GM23248 (cell line): ENCODE measurements at regions not wholly inside any gene's neighbourhood (a gene's known extent, or its start where the extent isn't known, plus 50 kb on each side); places are given as distances from the start of the nearest gene placed in this dataset.

Source experiments
- DNase-seq: peaks from one replicate; pipeline ENCODE4 v3.0.0-alpha.2; 2015
- H2AFZ ChIP-seq: fragments of 200-600 bp; sonication (generic); 2 replicates; pipeline ENCODE4 v1.6.1; 2016; ENCODE audit warnings: antibody characterized with exemption
- H3F3A ChIP-seq: fragments of 200-600 bp; sonication (generic); 2 replicates; pipeline ENCODE4 v1.6.1; 2016; ENCODE audit warnings: mild to moderate bottlenecking, antibody characterized with exemption, mixed run types; ENCODE audit not compliant: insufficient read depth
- H3K27ac ChIP-seq: fragments of 200-600 bp; sonication (generic); 2 replicates; pipeline ENCODE4 v1.5.1; 2016; ENCODE audit warnings: mild to moderate bottlenecking
- H3K27me3 ChIP-seq: fragments of 200-600 bp; sonication (generic); replicated peaks from 2 replicates; pipeline ENCODE4 v1.6.1; 2016; ENCODE audit warnings: mild to moderate bottlenecking; ENCODE audit not compliant: insufficient read depth
- H3K36me3 ChIP-seq: fragments of 200-600 bp; sonication (generic); 2 replicates; pipeline ENCODE4 v1.6.1; 2016; ENCODE audit warnings: low read depth, mild to moderate bottlenecking
- H3K4me1 ChIP-seq: fragments of 200-600 bp; sonication (generic); 2 replicates; pipeline ENCODE4 v1.6.1; 2016; ENCODE audit warnings: mild to moderate bottlenecking; ENCODE audit not compliant: insufficient read depth
- H3K4me2 ChIP-seq: fragments of 200-600 bp; sonication (generic); one replicate; pipeline ENCODE4 v1.6.1; 2016; ENCODE audit warnings: mild to moderate bottlenecking; ENCODE audit not compliant: unreplicated experiment
- H3K4me3 ChIP-seq: fragments of 200-600 bp; sonication (generic); 2 replicates; pipeline ENCODE4 v1.5.1; 2016; ENCODE audit warnings: mild to moderate bottlenecking
- H3K79me2 ChIP-seq: fragments of 200-600 bp; sonication (generic); 2 replicates; pipeline ENCODE4 v1.6.1; 2016; ENCODE audit warnings: mild to moderate bottlenecking; ENCODE audit not compliant: insufficient read depth
- H3K9ac ChIP-seq: fragments of 200-600 bp; sonication (generic); 2 replicates; pipeline ENCODE4 v1.6.1; 2016; ENCODE audit warnings: mild to moderate bottlenecking
- H3K9me2 ChIP-seq: fragments of 200-600 bp; sonication (generic); 2 replicates; pipeline ENCODE4 v1.6.1; 2016; ENCODE audit warnings: mixed run types, mild to moderate bottlenecking, moderate library complexity; ENCODE audit not compliant: insufficient read depth
- H3K9me3 ChIP-seq: fragments of 200-600 bp; sonication (generic); one replicate; pipeline ENCODE4 v1.6.1; 2017; ENCODE audit warnings: low read depth
- H4K20me1 ChIP-seq: fragments of 200-600 bp; sonication (generic); 2 replicates; pipeline ENCODE4 v1.6.0; 2016; ENCODE audit not compliant: insufficient read depth
- EZH2 ChIP-seq: fragments of 200-600 bp; sonication (generic); IDR thresholded peaks from 2 replicates; pipeline ENCODE4 v1.6.1; 2018; ENCODE audit warnings: antibody characterized with exemption, mild to moderate bottlenecking; ENCODE audit not compliant: insufficient read depth, poor library complexity, severe bottlenecking
- EZH2phosphoT487 ChIP-seq: fragments of 200-600 bp; sonication (generic); IDR thresholded peaks from 2 replicates; pipeline ENCODE4 v1.6.1; 2018; ENCODE audit warnings: antibody characterized with exemption, moderate library complexity, mild to moderate bottlenecking, low read depth; ENCODE audit not compliant: insufficient read depth
- WGBS, 2 experiments: methylation state at CpG; one replicate each; pipeline ENCODE4 v1.1.6; 2015 to 2017; ENCODE audit warnings: low lambda C conversion rate in 2 of 2, low coverage in 1 of 2; ENCODE audit errors: missing lambda C conversion rate in 2 of 2; 5-methylcytosine and 5-hydroxymethylcytosine counted together
- in situ Hi-C: fragments of 300-500 bp; cut with MboI; formaldehyde crosslinking; loops from 2 replicates; pipeline ENCODE4 v1.15.0; 2020

GRCh38 chr9:119026120-119026519 lies 343.1 kb downstream of the BRINP1 start:
- WGBS, 2 experiments = 3% methylated on average over 4 of the region's 4 CpGs
- Histone ChIP-seq H3K4me3 (no peak overlapping the region), H3K27ac (no peak overlapping the region; the same call in 1 of the 2 replicates), H3K36me3 (no peaks in the 10 kb centered on the region), H2AFZ (no peak overlapping the region), H3F3A (0 out of 2 replicates have a peak, but pooled peaks cover 7% of the 10 kb centered on the region), H3K9me3 (no peaks in the 10 kb centered on the region), H3K27me3 (no peaks in the 10 kb centered on the region), H3K4me1 (peaks cover 12% of the 10 kb centered on the region), H3K9ac (no peak overlapping the region), H3K4me2 (peak overlapping the region; percentile 12), H3K79me2 (no peaks in the 10 kb centered on the region), H3K9me2 (no peaks in the 10 kb centered on the region), H4K20me1 (no peaks in the 10 kb centered on the region)
- DNase-seq = peak; percentile 71
- TF ChIP-seq EZH2 (no peak), EZH2phosphoT487 (no peak)
- in situ Hi-C loops = no loop called here

DNA sequence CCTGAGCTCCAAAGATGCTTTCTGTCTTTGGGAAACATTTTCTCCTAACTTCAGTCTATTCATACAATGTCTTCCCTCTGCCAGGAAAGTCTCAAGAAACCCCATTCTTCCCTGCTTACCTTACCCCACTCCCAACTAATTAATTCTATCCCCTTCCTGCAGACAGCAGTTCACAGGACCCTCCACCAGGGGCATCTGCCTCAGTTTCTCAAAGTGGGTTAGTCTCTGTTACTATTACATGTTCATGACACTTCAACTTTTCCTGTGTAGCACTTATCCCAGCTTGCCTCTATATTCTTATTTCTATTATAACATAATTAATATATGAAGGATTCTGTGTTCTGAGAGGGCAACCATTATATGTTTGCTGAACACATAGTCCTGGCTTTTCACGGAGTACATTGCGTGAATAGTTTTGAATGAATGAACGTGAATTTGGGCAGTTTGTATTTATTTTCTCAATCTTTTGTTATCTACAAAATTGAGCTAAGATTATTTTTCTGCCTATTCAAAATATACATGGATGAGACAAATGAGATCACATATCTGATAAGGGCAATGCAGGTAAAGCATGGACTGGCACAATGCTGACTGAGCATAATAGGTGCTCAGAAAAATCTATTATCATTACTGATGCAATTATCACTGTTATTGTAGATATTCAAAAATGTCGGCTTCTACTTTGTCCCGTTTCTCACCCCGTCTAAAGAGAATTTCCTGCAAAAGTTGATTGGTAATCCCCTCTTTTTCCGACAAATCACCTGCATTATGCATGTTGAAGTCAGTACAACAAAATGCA lies 341.1 kb downstream of the BRINP1 start:
- H3K9ac ChIP-seq = no peak overlapping the region

DNA sequence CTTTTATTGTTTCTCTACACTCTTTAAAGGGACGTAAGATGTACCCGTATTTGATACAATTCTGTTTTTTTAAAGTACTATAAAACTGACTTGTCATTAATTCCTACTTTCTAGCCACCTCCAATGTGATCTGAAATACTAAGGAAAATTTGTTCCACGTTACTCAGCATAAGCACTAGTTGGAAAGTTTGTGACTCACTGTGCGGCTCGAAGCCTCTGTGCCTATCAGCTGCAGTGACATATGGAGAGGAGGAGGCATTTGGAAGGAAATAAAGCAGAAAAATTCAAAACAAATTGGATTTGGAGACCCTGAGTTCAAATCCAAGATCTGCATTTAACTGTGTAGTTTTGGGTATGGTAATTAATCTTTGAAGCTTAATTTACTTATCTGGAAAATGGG lies 339.3 kb downstream of the BRINP1 start:
- DNase-seq = no peak
- no peak overlapping the region for H3K4me3 ChIP-seq
- H4K20me1 ChIP-seq = no peaks in the 10 kb centered on the region
- H3K79me2 ChIP-seq = no peaks in the 10 kb centered on the region
- no peaks in the 10 kb centered on the region for H3K27me3 ChIP-seq
- no peak overlapping the region for H2AFZ ChIP-seq
- no peaks in the 10 kb centered on the region for H3K36me3 ChIP-seq
- H3K9me3 ChIP-seq = no peaks in the 10 kb centered on the region
- H3K4me1 ChIP-seq = peaks cover 12% of the 10 kb centered on the region
- no peak overlapping the region for H3K9ac ChIP-seq
- H3K27ac ChIP-seq = no peak overlapping the region
- no peak for TF ChIP-seq EZH2
- TF ChIP-seq EZH2phosphoT487 = no peak
- H3K9me2 ChIP-seq = no peaks in the 10 kb centered on the region
- H3K4me2 ChIP-seq = no peak overlapping the region
- 70 to 71% methylated on average over 5 of the region's 5 CpGs for WGBS, 2 experiments
- in situ Hi-C loops = no loop called here
- H3F3A ChIP-seq = 0 out of 2 replicates have a peak, but pooled peaks cover 7% of the 10 kb centered on the region

More for the DNA sequence above, 341.1 kb downstream of the BRINP1 start:
- Histone ChIP-seq H2AFZ (no peak overlapping the region), H3K9me3 (no peaks in the 10 kb centered on the region), H3K79me2 (no peaks in the 10 kb centered on the region), H3K36me3 (no peaks in the 10 kb centered on the region), H3K4me2 (no peak overlapping the region), H4K20me1 (no peaks in the 10 kb centered on the region), H3K27ac (no peak overlapping the region), H3K9me2 (no peaks in the 10 kb centered on the region), H3K27me3 (no peaks in the 10 kb centered on the region), H3F3A (0 out of 2 replicates have a peak, but pooled peaks cover 7% of the 10 kb centered on the region), H3K4me3 (no peak overlapping the region), H3K4me1 (peaks cover 12% of the 10 kb centered on the region)
- in situ Hi-C loops = no loop called here
- TF ChIP-seq EZH2 (no peak), EZH2phosphoT487 (no peak)
- DNase-seq = no peak
- 45 to 56% methylated on average over 7 of the region's 7 CpGs for WGBS, 2 experiments

DNA sequence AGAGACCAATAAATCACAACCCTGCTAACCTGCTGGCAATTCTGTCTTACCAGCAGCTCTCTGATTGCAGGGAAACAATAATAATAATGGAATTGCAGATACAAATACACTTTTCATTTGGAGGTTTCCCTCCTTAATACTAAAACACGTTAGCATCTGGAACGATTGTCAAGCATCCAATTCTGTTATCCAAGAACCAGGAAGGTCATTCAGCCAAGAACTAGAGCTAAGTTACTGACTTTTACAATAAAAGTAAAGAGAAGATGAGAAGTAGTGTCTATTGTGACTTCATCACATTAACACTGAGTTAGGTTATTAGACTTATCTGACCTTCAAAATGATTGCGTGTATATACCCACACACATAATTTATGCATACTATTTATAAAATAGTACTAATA lies 335.6 kb downstream of the BRINP1 start:
- TF ChIP-seq EZH2 (no peak), EZH2phosphoT487 (no peak)
- H3K9ac ChIP-seq = no peak overlapping the region
- no peaks in the 10 kb centered on the region for H3K27me3 ChIP-seq
- H3K9me2 ChIP-seq = no peaks in the 10 kb centered on the region
- no peaks in the 10 kb centered on the region for H3K4me1 ChIP-seq
- in situ Hi-C loops = no loop called here
- H3K27ac ChIP-seq = no peak overlapping the region
- no peaks in the 10 kb centered on the region for H3K9me3 ChIP-seq
- H4K20me1 ChIP-seq = no peaks in the 10 kb centered on the region
- H3K4me3 ChIP-seq = no peak overlapping the region
- no peak overlapping the region for H3K4me2 ChIP-seq
- no peaks in the 10 kb centered on the region for H3K79me2 ChIP-seq
- 39 to 47% methylated on average over 3 of the region's 3 CpGs for WGBS, 2 experiments
- DNase-seq = no peak
- H2AFZ ChIP-seq = no peak overlapping the region
- no peaks in the 10 kb centered on the region for H3F3A ChIP-seq
- no peaks in the 10 kb centered on the region for H3K36me3 ChIP-seq

- H2AFZ ChIP-seq = no peak overlapping the region
- no peak overlapping the region for H3K27ac ChIP-seq
- H3K4me3 ChIP-seq = no peak overlapping the region
- no peaks in the 10 kb centered on the region for H3F3A ChIP-seq
- no peak for TF ChIP-seq EZH2phosphoT487
- H3K4me2 ChIP-seq = no peak overlapping the region
- no peak overlapping the region for H3K9ac ChIP-seq
- no peaks in the 10 kb centered on the region for H4K20me1 ChIP-seq
- H3K4me1 ChIP-seq = no peaks in the 10 kb centered on the region
- H3K27me3 ChIP-seq = no peaks in the 10 kb centered on the region
- H3K79me2 ChIP-seq = no peaks in the 10 kb centered on the region
- DNase-seq = no peak
- no peaks in the 10 kb centered on the region for H3K9me3 ChIP-seq
- WGBS, 2 experiments = 32 to 53% methylated on average over 2 of the region's 2 CpGs
- in situ Hi-C loops = no loop called here
- H3K36me3 ChIP-seq = no peaks in the 10 kb centered on the region
- H3K9me2 ChIP-seq = no peaks in the 10 kb centered on the region
Observed at GRCh38 chr9:119036969-119037368, 332.3 kb downstream of the BRINP1 start.
